SK-N-SH (cell line): ENCODE measurements at regions not wholly inside any gene's neighbourhood (a gene's known extent, or its start where the extent isn't known, plus 50 kb on each side); places are given as distances from the start of the nearest gene placed in this dataset.

ENCODE experiments used
- CTCF ChIA-PET: fragments of 300-600, 350-600 bp; formaldehyde crosslinking; extraction: SDS; loops from one replicate; lab custom pipeline; 2021; lab: Yijun Ruan, JAX
- POLR2A ChIA-PET: fragments of 350-600 bp; sonication (Branson Sonifier 250); formaldehyde crosslinking; extraction: SDS; loops from one replicate; lab custom pipeline; 2020; ENCODE audit warnings: antibody characterized with exemption, inconsistent platforms; lab: Yijun Ruan, JAX
- DNase-seq: peaks from one replicate; pipeline ENCODE4 v3.0.0; 2012
- H2AFZ ChIP-seq: fragments of 200-600 bp; sonication (generic); 2 replicates; pipeline ENCODE4 v1.8.1; 2016; ENCODE audit warnings: antibody characterized with exemption, mild to moderate bottlenecking, low read depth
- H3F3A ChIP-seq: fragments of 200-600 bp; sonication (generic); replicated peaks from 2 replicates; pipeline ENCODE3; 2016; ENCODE audit warnings: antibody characterized with exemption, mild to moderate bottlenecking; ENCODE audit not compliant: insufficient read depth
- H3K27ac ChIP-seq, 2 experiments: fragments of 200-500 bp in 1 of 2; fragments of 200-600 bp in 1 of 2; sonication (Bioruptor generic) in 1 of 2; sonication (generic), shearing (Covaris generic) in 1 of 2; 2 replicates each; pipeline versions ENCODE4 v1.5.1 to v1.6.1; 2014 to 2016; ENCODE audit warnings: low read depth in 2 of 2, inconsistent platforms in 1 of 2, low read length in 1 of 2, mild to moderate bottlenecking in 1 of 2, mixed read lengths in 1 of 2
- H3K27me3 ChIP-seq: fragments of 200-600 bp; sonication (generic), shearing (Covaris generic); 2 replicates; pipeline ENCODE4 v1.6.1; 2016; ENCODE audit warnings: mixed run types; ENCODE audit not compliant: insufficient read depth
- H3K36me3 ChIP-seq, 2 experiments: fragments of 200-500 bp in 1 of 2; fragments of 200-600 bp in 1 of 2; sonication (Bioruptor generic) in 1 of 2; sonication (generic) in 1 of 2; replicated peaks in 1 of 2; 2 replicates each; pipeline versions ENCODE3 to v1.5.1; 2014 to 2016; ENCODE audit warnings: low read length in 1 of 2, mild to moderate bottlenecking in 1 of 2; ENCODE audit not compliant: insufficient read depth in 2 of 2, control insufficient read depth in 1 of 2
- H3K4me1 ChIP-seq, 2 experiments: fragments of 200-500 bp in 1 of 2; fragments of 200-600 bp in 1 of 2; sonication (Bioruptor generic) in 1 of 2; sonication (generic), shearing (Covaris generic) in 1 of 2; 2 replicates each; pipeline versions ENCODE4 v1.5.1 to v1.6.1; 2014 to 2016; ENCODE audit warnings: low read depth in 1 of 2, low read length in 1 of 2, mixed run types in 1 of 2; ENCODE audit not compliant: insufficient read depth in 2 of 2, control insufficient read depth in 1 of 2
- H3K4me2 ChIP-seq: fragments of 200-600 bp; sonication (generic), shearing (Covaris generic); 2 replicates; pipeline ENCODE4 v1.6.1; 2017; ENCODE audit warnings: mixed run types
- H3K4me3 ChIP-seq, 2 experiments: fragments of 200-500 bp in 1 of 2; fragments of 200-600 bp in 1 of 2; sonication (Bioruptor generic) in 1 of 2; sonication (generic), shearing (Covaris generic) in 1 of 2; 2 replicates each; pipeline versions ENCODE4 v1.5.1 to v1.8.1; 2014 to 2016; ENCODE audit warnings: low read depth in 2 of 2, inconsistent platforms in 1 of 2, low read length in 1 of 2, mild to moderate bottlenecking in 1 of 2, mixed read lengths in 1 of 2, moderate library complexity in 1 of 2
- H3K79me2 ChIP-seq: fragments of 200-600 bp; sonication (generic); 2 replicates; pipeline ENCODE4 v1.8.1; 2017; ENCODE audit warnings: mild to moderate bottlenecking; ENCODE audit not compliant: insufficient read depth
- H3K9ac ChIP-seq: fragments of 200-600 bp; sonication (generic); 2 replicates; pipeline ENCODE4 v1.6.1; 2017; ENCODE audit warnings: mixed run types
- H3K9me2 ChIP-seq: fragments of 200-600 bp; sonication (generic); 2 replicates; pipeline ENCODE4 v1.6.1; 2017; ENCODE audit warnings: mixed run types
- H3K9me3 ChIP-seq: fragments of 200-600 bp; sonication (generic); 2 replicates; pipeline ENCODE4 v1.6.1; 2017; ENCODE audit warnings: mixed run types, mild to moderate bottlenecking, moderate library complexity
- H4K20me1 ChIP-seq: fragments of 200-600 bp; sonication (generic); 2 replicates; pipeline ENCODE4 v1.6.1; 2017; ENCODE audit warnings: mild to moderate bottlenecking, mixed run types; ENCODE audit not compliant: insufficient read depth
- CHD2 ChIP-seq: fragments of 150-350 bp; IDR thresholded peaks from 2 replicates; pipeline ENCODE4 v1.6.1; 2018; ENCODE audit warnings: low read length; ENCODE audit not compliant: partially characterized antibody
- ELF1 ChIP-seq: IDR thresholded peaks from 2 replicates; pipeline ENCODE4 v1.4.0; 2012
- EZH2phosphoT487 ChIP-seq: fragments of 200-600 bp; sonication (generic); IDR thresholded peaks from 2 replicates; pipeline ENCODE4 v1.6.1; 2017; ENCODE audit warnings: low read depth, mixed run types, mild to moderate bottlenecking, antibody characterized with exemption, moderate library complexity, borderline replicate concordance
- FOXM1 ChIP-seq: IDR thresholded peaks from 2 replicates; pipeline ENCODE4 v1.4.0; 2012; ENCODE audit warnings: low read depth, mild to moderate bottlenecking
- MEF2A ChIP-seq: IDR thresholded peaks from 2 replicates; pipeline ENCODE4 v1.4.0; 2012; ENCODE audit warnings: low read depth, borderline replicate concordance
- MXI1 ChIP-seq: IDR thresholded peaks from 2 replicates; pipeline ENCODE4 v1.6.1; 2012; ENCODE audit warnings: mild to moderate bottlenecking, low read depth, low read length, improper control_type of control experiment
- POLR2AphosphoS5 ChIP-seq: IDR thresholded peaks from 2 replicates; pipeline ENCODE4 v1.6.1; 2012; ENCODE audit warnings: low read depth, low read length
- RAD21 ChIP-seq: IDR thresholded peaks from 2 replicates; pipeline ENCODE4 v1.6.1; 2012; ENCODE audit warnings: mild to moderate bottlenecking, low read length
- RFX5 ChIP-seq: IDR thresholded peaks from 2 replicates; pipeline ENCODE4 v1.6.1; 2012; ENCODE audit warnings: mild to moderate bottlenecking, improper control_type of control experiment, low read length
- RXRA ChIP-seq: IDR thresholded peaks from 2 replicates; pipeline ENCODE4 v1.4.0; 2012; ENCODE audit warnings: low read depth, mild to moderate bottlenecking, borderline replicate concordance
- SIN3A ChIP-seq: IDR thresholded peaks from 2 replicates; pipeline ENCODE4 v1.6.1; 2012; ENCODE audit warnings: low read depth, mild to moderate bottlenecking, low read length, moderate library complexity, borderline replicate concordance
- TAF1 ChIP-seq: IDR thresholded peaks from 2 replicates; pipeline ENCODE4 v1.6.1; 2012; ENCODE audit warnings: low read depth, mild to moderate bottlenecking, low read length, moderate library complexity, borderline replicate concordance
- WGBS: methylation state at CpG from one replicate; pipeline ENCODE4 v1.1.6; 2017; ENCODE audit warnings: low lambda C conversion rate; 5-methylcytosine and 5-hydroxymethylcytosine counted together
- TF ChIP-seq, protein P1 (sequence below): fragments of 200-600 bp; sonication (generic); IDR thresholded peaks from 2 replicates; pipeline ENCODE4 v1.6.1; 2017; ENCODE audit warnings: antibody characterized with exemption, mild to moderate bottlenecking, moderate library complexity
- TF ChIP-seq, protein P2 (sequence below): IDR thresholded peaks from 2 replicates; pipeline ENCODE4 v1.4.0; 2012; ENCODE audit warnings: low read depth, borderline replicate concordance
- TF ChIP-seq, protein P3 (sequence below): IDR thresholded peaks from 2 replicates; pipeline ENCODE4 v1.4.0; 2012; ENCODE audit warnings: low read depth, borderline replicate concordance
- TF ChIP-seq, protein P4 (sequence below): IDR thresholded peaks from 2 replicates; pipeline ENCODE4; 2012
- TF ChIP-seq, protein P5 (sequence below): IDR thresholded peaks from 2 replicates; pipeline ENCODE4 v1.6.1; 2012; ENCODE audit warnings: mild to moderate bottlenecking, low read depth, low read length, moderate library complexity
- TF ChIP-seq, protein P6 (sequence below): IDR thresholded peaks from 2 replicates; pipeline ENCODE4 v1.4.0; 2012; ENCODE audit warnings: low read depth

DNA sequence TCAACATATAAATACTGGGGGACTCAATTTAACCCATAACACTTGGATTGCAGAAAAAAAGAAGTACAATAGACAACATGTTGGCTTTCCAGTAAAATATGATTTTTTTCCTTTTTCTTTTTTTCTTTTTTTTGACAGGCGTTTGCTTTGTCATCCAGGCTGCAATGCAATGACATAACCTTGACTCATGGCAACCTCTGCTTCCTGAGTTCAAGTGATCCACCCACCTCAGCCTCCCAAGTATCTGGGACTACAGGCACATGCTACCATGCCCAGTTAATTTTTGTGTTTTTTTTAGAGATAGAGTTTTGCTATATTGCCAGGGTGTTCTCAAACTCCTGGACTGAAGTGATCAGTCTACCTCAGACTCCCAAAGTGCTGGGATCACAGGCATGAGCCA is 1512.0 kb upstream of the PRMT6 start:
- H3K27me3 ChIP-seq, result no peaks in the 10 kb centered on the region
- peak overlapping the region; percentile 85; the same call in 1 of the 2 replicates for H2AFZ ChIP-seq
- ChIA-PET CTCF (no interaction called here), POLR2A (no interaction called here)
- H3K9ac ChIP-seq, result no peak overlapping the region
- H3K9me2 ChIP-seq, result 0 out of 2 replicates have a peak, but pooled peaks cover 3% of the 10 kb centered on the region
- H3K27ac ChIP-seq, result peak overlapping the region in 1 of 2 experiments; percentile 44; a peak in 2 of 4 replicates
- DNase-seq, result no peak
- no peaks in the 10 kb centered on the region for H3F3A ChIP-seq
- no peaks in the 10 kb centered on the region for H3K4me1 ChIP-seq
- H3K36me3 ChIP-seq, result no peaks in the 10 kb centered on the region
- H3K79me2 ChIP-seq, result no peaks in the 10 kb centered on the region
- H4K20me1 ChIP-seq, result no peaks in the 10 kb centered on the region
- WGBS, result 10% methylated on average over 1 of the region's 1 CpG
- H3K9me3 ChIP-seq, result no peaks in the 10 kb centered on the region
- no peak overlapping the region for H3K4me3 ChIP-seq
- TF ChIP-seq CHD2 (no peak), SIN3A (no peak), FOXM1 (no peak), EZH2phosphoT487 (no peak), RFX5 (no peak), RXRA (no peak), POLR2AphosphoS5 (no peak), TAF1 (no peak), MXI1 (no peak)
- TF ChIP-seq, protein P1, sequence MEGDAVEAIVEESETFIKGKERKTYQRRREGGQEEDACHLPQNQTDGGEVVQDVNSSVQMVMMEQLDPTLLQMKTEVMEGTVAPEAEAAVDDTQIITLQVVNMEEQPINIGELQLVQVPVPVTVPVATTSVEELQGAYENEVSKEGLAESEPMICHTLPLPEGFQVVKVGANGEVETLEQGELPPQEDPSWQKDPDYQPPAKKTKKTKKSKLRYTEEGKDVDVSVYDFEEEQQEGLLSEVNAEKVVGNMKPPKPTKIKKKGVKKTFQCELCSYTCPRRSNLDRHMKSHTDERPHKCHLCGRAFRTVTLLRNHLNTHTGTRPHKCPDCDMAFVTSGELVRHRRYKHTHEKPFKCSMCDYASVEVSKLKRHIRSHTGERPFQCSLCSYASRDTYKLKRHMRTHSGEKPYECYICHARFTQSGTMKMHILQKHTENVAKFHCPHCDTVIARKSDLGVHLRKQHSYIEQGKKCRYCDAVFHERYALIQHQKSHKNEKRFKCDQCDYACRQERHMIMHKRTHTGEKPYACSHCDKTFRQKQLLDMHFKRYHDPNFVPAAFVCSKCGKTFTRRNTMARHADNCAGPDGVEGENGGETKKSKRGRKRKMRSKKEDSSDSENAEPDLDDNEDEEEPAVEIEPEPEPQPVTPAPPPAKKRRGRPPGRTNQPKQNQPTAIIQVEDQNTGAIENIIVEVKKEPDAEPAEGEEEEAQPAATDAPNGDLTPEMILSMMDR, result no peak
- TF ChIP-seq, protein P2, sequence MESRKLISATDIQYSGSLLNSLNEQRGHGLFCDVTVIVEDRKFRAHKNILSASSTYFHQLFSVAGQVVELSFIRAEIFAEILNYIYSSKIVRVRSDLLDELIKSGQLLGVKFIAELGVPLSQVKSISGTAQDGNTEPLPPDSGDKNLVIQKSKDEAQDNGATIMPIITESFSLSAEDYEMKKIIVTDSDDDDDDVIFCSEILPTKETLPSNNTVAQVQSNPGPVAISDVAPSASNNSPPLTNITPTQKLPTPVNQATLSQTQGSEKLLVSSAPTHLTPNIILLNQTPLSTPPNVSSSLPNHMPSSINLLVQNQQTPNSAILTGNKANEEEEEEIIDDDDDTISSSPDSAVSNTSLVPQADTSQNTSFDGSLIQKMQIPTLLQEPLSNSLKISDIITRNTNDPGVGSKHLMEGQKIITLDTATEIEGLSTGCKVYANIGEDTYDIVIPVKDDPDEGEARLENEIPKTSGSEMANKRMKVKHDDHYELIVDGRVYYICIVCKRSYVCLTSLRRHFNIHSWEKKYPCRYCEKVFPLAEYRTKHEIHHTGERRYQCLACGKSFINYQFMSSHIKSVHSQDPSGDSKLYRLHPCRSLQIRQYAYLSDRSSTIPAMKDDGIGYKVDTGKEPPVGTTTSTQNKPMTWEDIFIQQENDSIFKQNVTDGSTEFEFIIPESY, result no peak
- no peak overlapping the region for H3K4me2 ChIP-seq

DNA sequence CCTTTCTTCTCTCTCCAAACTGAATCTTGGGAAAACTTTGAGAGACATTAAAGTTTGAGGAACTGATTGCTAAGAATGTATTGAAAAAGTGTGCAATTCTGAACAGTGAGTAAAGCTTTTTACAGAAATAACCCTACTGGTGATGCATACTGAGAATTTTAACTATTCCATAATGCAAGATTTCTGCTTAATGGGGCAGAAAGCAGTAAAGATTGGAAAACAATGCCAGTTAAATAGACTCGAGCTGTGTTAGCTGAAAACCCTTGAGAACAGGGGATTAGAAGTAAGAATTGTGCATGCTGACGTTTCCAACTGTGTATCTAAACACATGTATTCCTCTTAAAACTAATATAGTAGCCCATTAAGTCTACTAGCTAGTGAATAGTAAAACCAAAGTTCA is 1500.2 kb upstream of the PRMT6 start:
- WGBS, result 17% methylated on average over 2 of the region's 2 CpGs
- Histone ChIP-seq H3K27me3 (no peaks in the 10 kb centered on the region), H3K79me2 (no peaks in the 10 kb centered on the region), H3K9me3 (no peaks in the 10 kb centered on the region), H3K9me2 (no peaks in the 10 kb centered on the region), H3K9ac (no peak overlapping the region), H4K20me1 (no peaks in the 10 kb centered on the region), H3K27ac (no peak overlapping the region), H2AFZ (no peak overlapping the region), H3K4me1 (no peaks in the 10 kb centered on the region), H3K4me3 (no peak overlapping the region), H3F3A (no peaks in the 10 kb centered on the region), H3K36me3 (no peaks in the 10 kb centered on the region), H3K4me2 (no peak overlapping the region)
- ChIA-PET CTCF (no interaction called here), POLR2A (no interaction called here)
- DNase-seq, result no peak
- TF ChIP-seq POLR2AphosphoS5 (no peak), MXI1 (no peak), ELF1 (no peak), RFX5 (no peak), MEF2A (no peak), RAD21 (no peak)
- TF ChIP-seq, protein P3, sequence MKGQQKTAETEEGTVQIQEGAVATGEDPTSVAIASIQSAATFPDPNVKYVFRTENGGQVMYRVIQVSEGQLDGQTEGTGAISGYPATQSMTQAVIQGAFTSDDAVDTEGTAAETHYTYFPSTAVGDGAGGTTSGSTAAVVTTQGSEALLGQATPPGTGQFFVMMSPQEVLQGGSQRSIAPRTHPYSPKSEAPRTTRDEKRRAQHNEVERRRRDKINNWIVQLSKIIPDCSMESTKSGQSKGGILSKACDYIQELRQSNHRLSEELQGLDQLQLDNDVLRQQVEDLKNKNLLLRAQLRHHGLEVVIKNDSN, result no peak
- TF ChIP-seq, protein P4, sequence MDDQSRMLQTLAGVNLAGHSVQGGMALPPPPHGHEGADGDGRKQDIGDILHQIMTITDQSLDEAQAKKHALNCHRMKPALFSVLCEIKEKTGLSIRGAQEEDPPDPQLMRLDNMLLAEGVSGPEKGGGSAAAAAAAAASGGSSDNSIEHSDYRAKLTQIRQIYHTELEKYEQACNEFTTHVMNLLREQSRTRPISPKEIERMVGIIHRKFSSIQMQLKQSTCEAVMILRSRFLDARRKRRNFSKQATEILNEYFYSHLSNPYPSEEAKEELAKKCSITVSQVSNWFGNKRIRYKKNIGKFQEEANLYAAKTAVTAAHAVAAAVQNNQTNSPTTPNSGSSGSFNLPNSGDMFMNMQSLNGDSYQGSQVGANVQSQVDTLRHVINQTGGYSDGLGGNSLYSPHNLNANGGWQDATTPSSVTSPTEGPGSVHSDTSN, result no peak
- TF ChIP-seq, protein P5, sequence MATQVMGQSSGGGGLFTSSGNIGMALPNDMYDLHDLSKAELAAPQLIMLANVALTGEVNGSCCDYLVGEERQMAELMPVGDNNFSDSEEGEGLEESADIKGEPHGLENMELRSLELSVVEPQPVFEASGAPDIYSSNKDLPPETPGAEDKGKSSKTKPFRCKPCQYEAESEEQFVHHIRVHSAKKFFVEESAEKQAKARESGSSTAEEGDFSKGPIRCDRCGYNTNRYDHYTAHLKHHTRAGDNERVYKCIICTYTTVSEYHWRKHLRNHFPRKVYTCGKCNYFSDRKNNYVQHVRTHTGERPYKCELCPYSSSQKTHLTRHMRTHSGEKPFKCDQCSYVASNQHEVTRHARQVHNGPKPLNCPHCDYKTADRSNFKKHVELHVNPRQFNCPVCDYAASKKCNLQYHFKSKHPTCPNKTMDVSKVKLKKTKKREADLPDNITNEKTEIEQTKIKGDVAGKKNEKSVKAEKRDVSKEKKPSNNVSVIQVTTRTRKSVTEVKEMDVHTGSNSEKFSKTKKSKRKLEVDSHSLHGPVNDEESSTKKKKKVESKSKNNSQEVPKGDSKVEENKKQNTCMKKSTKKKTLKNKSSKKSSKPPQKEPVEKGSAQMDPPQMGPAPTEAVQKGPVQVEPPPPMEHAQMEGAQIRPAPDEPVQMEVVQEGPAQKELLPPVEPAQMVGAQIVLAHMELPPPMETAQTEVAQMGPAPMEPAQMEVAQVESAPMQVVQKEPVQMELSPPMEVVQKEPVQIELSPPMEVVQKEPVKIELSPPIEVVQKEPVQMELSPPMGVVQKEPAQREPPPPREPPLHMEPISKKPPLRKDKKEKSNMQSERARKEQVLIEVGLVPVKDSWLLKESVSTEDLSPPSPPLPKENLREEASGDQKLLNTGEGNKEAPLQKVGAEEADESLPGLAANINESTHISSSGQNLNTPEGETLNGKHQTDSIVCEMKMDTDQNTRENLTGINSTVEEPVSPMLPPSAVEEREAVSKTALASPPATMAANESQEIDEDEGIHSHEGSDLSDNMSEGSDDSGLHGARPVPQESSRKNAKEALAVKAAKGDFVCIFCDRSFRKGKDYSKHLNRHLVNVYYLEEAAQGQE, result no peak
- TF ChIP-seq, protein P6, sequence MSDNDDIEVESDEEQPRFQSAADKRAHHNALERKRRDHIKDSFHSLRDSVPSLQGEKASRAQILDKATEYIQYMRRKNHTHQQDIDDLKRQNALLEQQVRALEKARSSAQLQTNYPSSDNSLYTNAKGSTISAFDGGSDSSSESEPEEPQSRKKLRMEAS, result no peak
